GM12873 (cell line): ENCODE measurements at regions not wholly inside any gene's neighbourhood (a gene's known extent, or its start where the extent isn't known, plus 50 kb on each side); places are given as distances from the start of the nearest gene placed in this dataset.

Source experiments
- TF ChIP-seq, protein P1 (sequence below): IDR thresholded peaks from 2 replicates; pipeline ENCODE4 v1.5.1; 2012; ENCODE audit warnings: low read depth, mild to moderate bottlenecking, moderate library complexity, low read length, control low read depth; ENCODE audit not compliant: insufficient read depth; ENCODE audit errors: missing control alignments

- TF ChIP-seq, protein P1, sequence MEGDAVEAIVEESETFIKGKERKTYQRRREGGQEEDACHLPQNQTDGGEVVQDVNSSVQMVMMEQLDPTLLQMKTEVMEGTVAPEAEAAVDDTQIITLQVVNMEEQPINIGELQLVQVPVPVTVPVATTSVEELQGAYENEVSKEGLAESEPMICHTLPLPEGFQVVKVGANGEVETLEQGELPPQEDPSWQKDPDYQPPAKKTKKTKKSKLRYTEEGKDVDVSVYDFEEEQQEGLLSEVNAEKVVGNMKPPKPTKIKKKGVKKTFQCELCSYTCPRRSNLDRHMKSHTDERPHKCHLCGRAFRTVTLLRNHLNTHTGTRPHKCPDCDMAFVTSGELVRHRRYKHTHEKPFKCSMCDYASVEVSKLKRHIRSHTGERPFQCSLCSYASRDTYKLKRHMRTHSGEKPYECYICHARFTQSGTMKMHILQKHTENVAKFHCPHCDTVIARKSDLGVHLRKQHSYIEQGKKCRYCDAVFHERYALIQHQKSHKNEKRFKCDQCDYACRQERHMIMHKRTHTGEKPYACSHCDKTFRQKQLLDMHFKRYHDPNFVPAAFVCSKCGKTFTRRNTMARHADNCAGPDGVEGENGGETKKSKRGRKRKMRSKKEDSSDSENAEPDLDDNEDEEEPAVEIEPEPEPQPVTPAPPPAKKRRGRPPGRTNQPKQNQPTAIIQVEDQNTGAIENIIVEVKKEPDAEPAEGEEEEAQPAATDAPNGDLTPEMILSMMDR = no peak
Observed at GRCh38 chr11:122173587-122173986, 57.6 kb upstream of the BLID start.

GRCh38 chr11:122173074-122173450, 57.0 kb upstream of the BLID start:
- TF ChIP-seq, protein P1 = no peak

DNA sequence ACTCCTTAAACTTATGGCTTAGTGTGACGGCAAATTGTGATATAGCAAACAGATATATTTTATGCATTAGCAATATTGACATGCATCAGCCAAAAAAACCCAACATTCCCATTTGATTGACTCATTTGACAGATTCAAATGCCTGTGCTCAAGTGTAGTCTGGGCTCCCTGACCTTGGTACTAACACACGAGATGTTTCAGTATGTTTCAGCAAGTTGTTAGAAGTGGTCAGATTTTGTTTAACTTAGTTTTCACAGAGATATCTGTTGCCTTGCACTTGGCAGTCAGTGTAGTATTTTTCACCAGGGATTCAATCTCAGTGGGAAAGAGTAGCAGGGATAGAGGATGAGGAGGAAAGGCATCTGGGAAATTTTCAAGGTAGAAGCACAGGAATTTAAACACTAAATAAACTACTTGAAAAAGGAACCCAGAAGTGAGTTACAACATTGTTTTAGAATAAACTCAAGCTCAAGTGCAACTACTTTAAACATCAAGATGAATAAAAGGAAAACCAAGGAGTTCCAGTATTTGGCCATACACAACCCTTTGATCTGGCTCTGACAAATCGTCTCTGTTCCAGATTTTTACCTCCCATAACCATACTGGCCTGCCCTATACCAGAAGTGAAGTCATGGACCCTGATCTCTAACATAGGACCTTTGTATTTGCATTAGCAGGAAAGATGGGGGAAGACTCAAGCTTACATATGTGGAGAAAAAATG, 56.5 kb upstream of the BLID start:
- TF ChIP-seq, protein P1 = no peak

DNA sequence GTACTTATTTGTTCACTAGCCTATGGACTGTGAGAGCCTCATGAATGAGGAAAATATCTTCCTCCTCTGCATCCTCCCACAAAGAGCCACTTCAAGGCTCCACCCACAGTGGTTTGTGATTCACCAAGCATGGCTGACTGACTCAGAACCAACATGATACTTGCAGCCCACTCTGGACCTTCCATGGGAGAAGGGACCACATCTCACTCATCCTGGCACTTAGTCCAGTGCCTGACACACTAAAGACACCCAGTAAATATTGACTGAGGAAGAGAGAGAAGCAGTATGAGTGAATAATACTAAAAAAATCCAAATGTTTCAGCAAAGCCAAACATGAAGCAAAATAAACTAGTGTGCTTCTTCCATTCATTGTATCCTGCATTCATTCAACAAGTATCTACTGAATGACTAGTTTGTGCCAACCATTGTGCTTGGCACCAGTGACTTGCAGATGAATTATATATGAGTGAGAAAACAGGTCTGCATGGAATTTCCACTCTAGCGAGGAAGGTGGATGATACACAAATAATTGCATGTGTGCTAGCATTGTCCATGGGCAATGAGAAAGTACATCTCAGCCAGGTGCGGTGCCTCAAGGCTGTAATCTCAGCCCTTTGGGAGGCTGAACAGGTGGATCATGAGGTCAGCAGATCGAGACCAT, 54.9 kb upstream of the BLID start:
- TF ChIP-seq, protein P1 = no peak

- TF ChIP-seq, protein P1 = no peak
Observed at GRCh38 chr11:122168218-122168617, 52.2 kb upstream of the BLID start.

DNA sequence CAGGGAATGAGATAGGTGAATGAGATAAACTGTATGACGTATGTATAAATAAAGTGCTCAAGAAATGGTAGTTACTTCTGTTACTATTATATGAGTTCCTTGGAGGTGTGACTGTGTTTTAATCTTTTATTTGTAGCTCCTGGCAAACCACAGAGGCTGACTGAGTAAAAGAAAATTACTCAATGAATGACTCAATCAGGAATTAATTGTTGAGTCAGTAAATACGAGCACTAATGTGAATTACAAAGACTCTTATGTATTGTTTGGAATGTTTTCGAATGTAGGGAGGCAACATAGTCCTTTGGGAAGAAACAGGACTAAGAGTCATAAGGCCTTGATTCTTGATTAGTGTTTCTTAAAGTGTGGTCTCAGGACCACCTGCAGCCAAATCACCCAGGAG, 51.1 kb upstream of the BLID start:
- TF ChIP-seq, protein P1 = no peak

GRCh38 chr11:122165607-122166371, 49.8 kb upstream of the BLID start:
- TF ChIP-seq, protein P1 = no peak
